GM23338 (cell line): ENCODE measurements at regions not wholly inside any gene's neighbourhood (a gene's known extent, or its start where the extent isn't known, plus 50 kb on each side); places are given as distances from the start of the nearest gene placed in this dataset.

Source experiments
- ATAC-seq: fragments of 200-7000 bp; cut with Tn5 transposase; 3 replicates; pipeline ENCODE4 v1.9.1; 2020
- DNase-seq: peaks from one replicate; pipeline ENCODE4 v3.0.0-alpha.2; 2015; ENCODE audit warnings: low spot score
- H2AFZ ChIP-seq: fragments of 200-600 bp; sonication (generic); 2 replicates; pipeline ENCODE4 v1.8.0; 2016; ENCODE audit warnings: antibody characterized with exemption, mild to moderate bottlenecking, moderate library complexity
- H3F3A ChIP-seq: fragments of 200-600 bp; sonication (generic); replicated peaks from 2 replicates; pipeline ENCODE4 v1.8.0; 2017; ENCODE audit warnings: antibody characterized with exemption, mixed run types, low read depth
- H3K27ac ChIP-seq: fragments of 200-600 bp; sonication (generic); 2 replicates; pipeline ENCODE4 v1.6.1; 2016; ENCODE audit warnings: low read depth
- H3K27me3 ChIP-seq: fragments of 200-600 bp; sonication (generic); 2 replicates; pipeline ENCODE4 v1.8.0; 2016; ENCODE audit warnings: mild to moderate bottlenecking, mixed run types, moderate library complexity; ENCODE audit not compliant: insufficient read depth
- H3K36me3 ChIP-seq: fragments of 200-600 bp; sonication (generic); 2 replicates; pipeline ENCODE4 v1.8.0; 2016; ENCODE audit warnings: mild to moderate bottlenecking; ENCODE audit not compliant: insufficient read depth
- H3K4me1 ChIP-seq: fragments of 200-600 bp; sonication (generic); 2 replicates; pipeline ENCODE4 v1.8.0; 2016; ENCODE audit warnings: mild to moderate bottlenecking, moderate library complexity; ENCODE audit not compliant: insufficient read depth
- H3K4me2 ChIP-seq: fragments of 200-600 bp; sonication (generic); 2 replicates; pipeline ENCODE4 v1.7.1; 2017; ENCODE audit warnings: mixed run types
- H3K4me3 ChIP-seq: fragments of 200-600 bp; sonication (generic); 2 replicates; pipeline ENCODE4 v1.6.1; 2016; ENCODE audit warnings: mixed run types
- H3K79me2 ChIP-seq: fragments of 200-600 bp; sonication (generic); replicated peaks from 2 replicates; pipeline ENCODE4 v1.8.0; 2017; ENCODE audit warnings: mild to moderate bottlenecking; ENCODE audit not compliant: insufficient read depth
- H3K9me2 ChIP-seq: fragments of 200-600 bp; sonication (generic); 2 replicates; pipeline ENCODE4 v1.8.0; 2017; ENCODE audit not compliant: insufficient read depth
- H4K20me1 ChIP-seq: fragments of 200-600 bp; sonication (generic); replicated peaks from 2 replicates; pipeline ENCODE4 v1.8.0; 2017; ENCODE audit warnings: mild to moderate bottlenecking; ENCODE audit not compliant: insufficient read depth
- H3K27ac Mint-ChIP-seq: 2 replicates; pipeline ENCODE4 v1.8.0; 2020; ENCODE audit warnings: inconsistent platforms, mild to moderate bottlenecking, moderate library complexity, mixed read lengths
- H3K27me3 Mint-ChIP-seq: 3 replicates; pipeline ENCODE4 v1.8.0; 2022; ENCODE audit warnings: low read depth, mild to moderate bottlenecking, moderate library complexity, mixed read lengths, inconsistent platforms; ENCODE audit not compliant: insufficient read depth, poor library complexity
- H3K36me3 Mint-ChIP-seq: 3 replicates; pipeline ENCODE4 v1.8.0; 2021; ENCODE audit warnings: low read depth, mild to moderate bottlenecking, inconsistent platforms, moderate library complexity, mixed read lengths
- H3K4me1 Mint-ChIP-seq: 3 replicates; pipeline ENCODE4 v1.8.0; 2020; ENCODE audit warnings: mild to moderate bottlenecking, inconsistent platforms, mixed read lengths
- H3K4me3 Mint-ChIP-seq: 3 replicates; pipeline ENCODE4 v1.8.0; 2021; ENCODE audit warnings: moderate library complexity, mild to moderate bottlenecking, inconsistent platforms, mixed read lengths
- H3K9me3 Mint-ChIP-seq: 3 replicates; pipeline ENCODE4 v1.8.0; 2020; ENCODE audit warnings: moderate library complexity, mild to moderate bottlenecking, inconsistent platforms, mixed read lengths
- CREB1 ChIP-seq: fragments of 250-450 bp; sonication (Bioruptor Pico); IDR thresholded peaks from 2 replicates; pipeline ENCODE4 v1.5.0; 2020; ENCODE audit warnings: low read depth, mild to moderate bottlenecking, moderate library complexity
- EZH2 ChIP-seq: fragments of 200-600 bp; sonication (generic); IDR thresholded peaks from one replicate; pipeline ENCODE4 v1.8.0; 2017; ENCODE audit warnings: antibody characterized with exemption, mild to moderate bottlenecking, low read depth; ENCODE audit not compliant: unreplicated experiment
- NANOG ChIP-seq: IDR thresholded peaks from 2 replicates; pipeline ENCODE4 v1.6.1; 2016; ENCODE audit warnings: antibody characterized with exemption, borderline replicate concordance
- STAT1 ChIP-seq: IDR thresholded peaks from one replicate; pipeline ENCODE4 v1.6.1; 2016; ENCODE audit warnings: antibody characterized with exemption; ENCODE audit not compliant: unreplicated experiment
- ZNF462 ChIP-seq: fragments of 250-450 bp; sonication (Bioruptor Pico); IDR thresholded peaks from 2 replicates; pipeline ENCODE4 v1.5.0; 2020; ENCODE audit warnings: mild to moderate bottlenecking, moderate library complexity
- TF ChIP-seq, protein P1 (sequence below): IDR thresholded peaks from 2 replicates; pipeline ENCODE4 v1.6.1; 2016; ENCODE audit warnings: antibody characterized with exemption

GRCh38 chr4:174581901-174582300, 59.6 kb upstream of the HPGD start (continued):
- TF ChIP-seq STAT1 (no peak), ZNF462 (CRISPR knock-in tag) (no peak)

DNA sequence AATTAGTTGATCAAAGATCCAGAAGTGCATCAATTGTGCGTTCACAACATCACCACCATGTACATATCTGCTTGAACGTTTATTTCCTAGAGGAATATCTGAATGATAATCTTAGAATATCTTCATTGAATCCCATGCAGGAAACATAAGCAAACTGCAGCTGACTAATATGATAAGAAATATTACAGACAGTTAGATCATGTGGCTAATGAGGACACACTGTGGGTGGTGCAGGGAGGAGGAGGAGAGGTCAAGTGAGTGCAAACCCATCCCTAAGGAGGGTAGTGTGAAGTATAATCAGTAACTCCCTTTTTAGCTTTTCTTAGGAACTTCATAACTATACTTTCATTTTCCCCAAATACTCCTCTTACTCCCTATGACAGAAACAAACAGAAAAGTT, 58.3 kb upstream of the HPGD start:
- H3K9me2 ChIP-seq = no peaks in the 10 kb centered on the region
- H3K4me3 ChIP-seq = no peak overlapping the region
- H3K4me3 Mint-ChIP-seq = no peak overlapping the region
- ATAC-seq (no peak), DNase-seq (no peak)
- no peak overlapping the region for H3K27ac ChIP-seq
- peaks cover 3% of the 10 kb centered on the region; the same call in 1 of the 3 replicates for H3K9me3 Mint-ChIP-seq
- no peaks in the 10 kb centered on the region for H3K79me2 ChIP-seq
- peak overlapping the region; percentile 33; the same call in 1 of the 2 replicates for H2AFZ ChIP-seq
- H3K4me2 ChIP-seq = no peak overlapping the region
- no peak overlapping the region for H3K27ac Mint-ChIP-seq
- peaks cover 2% of the 10 kb centered on the region for H3K27me3 Mint-ChIP-seq
- no peaks in the 10 kb centered on the region for H3K36me3 ChIP-seq
- H3F3A ChIP-seq = no peaks in the 10 kb centered on the region
- no peaks in the 10 kb centered on the region for H4K20me1 ChIP-seq
- H3K4me1 Mint-ChIP-seq = peaks cover 3% of the 10 kb centered on the region; the same call in 2 of the 3 replicates
- no peaks in the 10 kb centered on the region for H3K27me3 ChIP-seq
- H3K36me3 Mint-ChIP-seq = no peaks in the 10 kb centered on the region; the same call in 2 of the 3 replicates
- no peaks in the 10 kb centered on the region for H3K4me1 ChIP-seq
- TF ChIP-seq NANOG (no peak), EZH2 (no peak), STAT1 (no peak), CREB1 (CRISPR knock-in tag) (no peak), ZNF462 (CRISPR knock-in tag) (no peak)
- TF ChIP-seq, protein P1, sequence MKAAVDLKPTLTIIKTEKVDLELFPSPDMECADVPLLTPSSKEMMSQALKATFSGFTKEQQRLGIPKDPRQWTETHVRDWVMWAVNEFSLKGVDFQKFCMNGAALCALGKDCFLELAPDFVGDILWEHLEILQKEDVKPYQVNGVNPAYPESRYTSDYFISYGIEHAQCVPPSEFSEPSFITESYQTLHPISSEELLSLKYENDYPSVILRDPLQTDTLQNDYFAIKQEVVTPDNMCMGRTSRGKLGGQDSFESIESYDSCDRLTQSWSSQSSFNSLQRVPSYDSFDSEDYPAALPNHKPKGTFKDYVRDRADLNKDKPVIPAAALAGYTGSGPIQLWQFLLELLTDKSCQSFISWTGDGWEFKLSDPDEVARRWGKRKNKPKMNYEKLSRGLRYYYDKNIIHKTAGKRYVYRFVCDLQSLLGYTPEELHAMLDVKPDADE = no peak
